HepG2 (cell line): ENCODE measurements at regions not wholly inside any gene's neighbourhood (a gene's known extent, or its start where the extent isn't known, plus 50 kb on each side); places are given as distances from the start of the nearest gene placed in this dataset.

Experiments
- FOXA1 ChIP-seq, 2 experiments: fragments of 450-650 bp in 1 of 2; sonication (generic) in 1 of 2; formaldehyde crosslinking in 1 of 2; IDR thresholded peaks; 2 replicates each; pipeline versions ENCODE4 v1.4.0 to v1.6.1; 2016 to 2020; ENCODE audit warnings: missing genetic modification reagents in 1 of 2
- HBP1 ChIP-seq: IDR thresholded peaks from 2 replicates; pipeline ENCODE4 v1.6.1; 2016; ENCODE audit warnings: low read depth, control low read depth
- HNF4A ChIP-seq: sonication (generic); formaldehyde crosslinking; IDR thresholded peaks from 2 replicates; pipeline ENCODE4 v1.4.0; 2020; ENCODE audit warnings: missing genetic modification reagents
- POLR2A ChIP-seq, 2 experiments: IDR thresholded peaks; 2 replicates each; pipeline ENCODE4 v1.6.1; 2011; ENCODE audit warnings: low read depth in 2 of 2, low read length in 2 of 2, mild to moderate bottlenecking in 1 of 2, moderate library complexity in 1 of 2; ENCODE audit not compliant: insufficient read depth in 1 of 2
- TAF1 ChIP-seq: sonication (generic); formaldehyde crosslinking; IDR thresholded peaks from 2 replicates; pipeline ENCODE4 v1.4.0; 2020; ENCODE audit warnings: missing genetic modification reagents
- TFAP4 ChIP-seq: sonication (generic); IDR thresholded peaks from 2 replicates; pipeline ENCODE4 v1.6.1; 2016; ENCODE audit warnings: low read depth, borderline replicate concordance
- ZNF264 ChIP-seq: sonication (generic); formaldehyde crosslinking; IDR thresholded peaks from 2 replicates; pipeline ENCODE4 v1.4.0; 2020; ENCODE audit warnings: missing genetic modification reagents
- ZNF501 ChIP-seq: sonication (generic); formaldehyde crosslinking; IDR thresholded peaks from 2 replicates; pipeline ENCODE4 v1.5.1; 2020; ENCODE audit warnings: mild to moderate bottlenecking, moderate library complexity, missing genetic modification reagents
- TF ChIP-seq, protein P1 (sequence below): sonication (generic); formaldehyde crosslinking; IDR thresholded peaks from 2 replicates; pipeline ENCODE4 v1.8.0; 2022; ENCODE audit warnings: mild to moderate bottlenecking, missing genetic modification reagents, borderline replicate concordance
- TF ChIP-seq, protein P2 (sequence below): IDR thresholded peaks from 2 replicates; pipeline ENCODE4 v1.6.1; 2012; ENCODE audit warnings: low read length, improper control_type of control experiment

- TF ChIP-seq, protein P1, sequence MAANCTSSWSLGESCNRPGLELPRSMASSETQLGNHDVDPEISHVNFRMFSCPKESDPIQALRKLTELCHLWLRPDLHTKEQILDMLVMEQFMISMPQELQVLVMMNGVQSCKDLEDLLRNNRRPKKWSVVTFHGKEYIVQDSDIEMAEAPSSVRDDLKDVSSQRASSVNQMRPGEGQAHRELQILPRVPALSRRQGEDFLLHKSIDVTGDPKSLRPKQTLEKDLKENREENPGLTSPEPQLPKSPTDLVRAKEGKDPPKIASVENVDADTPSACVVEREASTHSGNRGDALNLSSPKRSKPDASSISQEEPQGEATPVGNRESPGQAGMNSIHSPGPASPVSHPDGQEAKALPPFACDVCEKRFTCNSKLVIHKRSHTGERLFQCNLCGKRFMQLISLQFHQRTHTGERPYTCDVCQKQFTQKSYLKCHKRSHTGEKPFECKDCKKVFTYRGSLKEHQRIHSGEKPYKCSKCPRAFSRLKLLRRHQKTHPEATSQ (CRISPR knock-in tag): no peak
- TF ChIP-seq HBP1 (no peak), HNF4A (no peak), ZNF264 (CRISPR knock-in tag) (no peak), TAF1 (CRISPR knock-in tag) (no peak), POLR2A (IDR thresholded peaks at IDR 0.05; ENCODE audit: insufficient read depth in 1 of 2, low read depth in 2 of 2, low read length in 2 of 2) (no peak), TFAP4 (no peak), ZNF501 (no peak), FOXA1 (IDR thresholded peaks at IDR 0.05) (no peak), FOXA1 (CRISPR knock-in tag; IDR thresholded peaks at IDR 0.05) (no peak)
- TF ChIP-seq, protein P2, sequence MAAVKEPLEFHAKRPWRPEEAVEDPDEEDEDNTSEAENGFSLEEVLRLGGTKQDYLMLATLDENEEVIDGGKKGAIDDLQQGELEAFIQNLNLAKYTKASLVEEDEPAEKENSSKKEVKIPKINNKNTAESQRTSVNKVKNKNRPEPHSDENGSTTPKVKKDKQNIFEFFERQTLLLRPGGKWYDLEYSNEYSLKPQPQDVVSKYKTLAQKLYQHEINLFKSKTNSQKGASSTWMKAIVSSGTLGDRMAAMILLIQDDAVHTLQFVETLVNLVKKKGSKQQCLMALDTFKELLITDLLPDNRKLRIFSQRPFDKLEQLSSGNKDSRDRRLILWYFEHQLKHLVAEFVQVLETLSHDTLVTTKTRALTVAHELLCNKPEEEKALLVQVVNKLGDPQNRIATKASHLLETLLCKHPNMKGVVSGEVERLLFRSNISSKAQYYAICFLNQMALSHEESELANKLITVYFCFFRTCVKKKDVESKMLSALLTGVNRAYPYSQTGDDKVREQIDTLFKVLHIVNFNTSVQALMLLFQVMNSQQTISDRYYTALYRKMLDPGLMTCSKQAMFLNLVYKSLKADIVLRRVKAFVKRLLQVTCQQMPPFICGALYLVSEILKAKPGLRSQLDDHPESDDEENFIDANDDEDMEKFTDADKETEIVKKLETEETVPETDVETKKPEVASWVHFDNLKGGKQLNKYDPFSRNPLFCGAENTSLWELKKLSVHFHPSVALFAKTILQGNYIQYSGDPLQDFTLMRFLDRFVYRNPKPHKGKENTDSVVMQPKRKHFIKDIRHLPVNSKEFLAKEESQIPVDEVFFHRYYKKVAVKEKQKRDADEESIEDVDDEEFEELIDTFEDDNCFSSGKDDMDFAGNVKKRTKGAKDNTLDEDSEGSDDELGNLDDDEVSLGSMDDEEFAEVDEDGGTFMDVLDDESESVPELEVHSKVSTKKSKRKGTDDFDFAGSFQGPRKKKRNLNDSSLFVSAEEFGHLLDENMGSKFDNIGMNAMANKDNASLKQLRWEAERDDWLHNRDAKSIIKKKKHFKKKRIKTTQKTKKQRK: no peak
These were observed 974.8 kb downstream of the ADGRL2 start for GRCh38 chr1:82775406-82776000.
